ENCODE measurements at regions not wholly inside any gene's neighbourhood (a gene's known extent, or its start where the extent isn't known, plus 50 kb on each side); places are given as distances from the start of the nearest gene placed in this dataset.

- no peak overlapping the region for H3K4me3 ChIP-seq (ENCODE audit: low read depth, low read length)
- no peaks in the 10 kb centered on the region for H3K9me3 ChIP-seq (ENCODE audit: control insufficient read depth, insufficient read depth, low read length)
- TF ChIP-seq, protein P1, sequence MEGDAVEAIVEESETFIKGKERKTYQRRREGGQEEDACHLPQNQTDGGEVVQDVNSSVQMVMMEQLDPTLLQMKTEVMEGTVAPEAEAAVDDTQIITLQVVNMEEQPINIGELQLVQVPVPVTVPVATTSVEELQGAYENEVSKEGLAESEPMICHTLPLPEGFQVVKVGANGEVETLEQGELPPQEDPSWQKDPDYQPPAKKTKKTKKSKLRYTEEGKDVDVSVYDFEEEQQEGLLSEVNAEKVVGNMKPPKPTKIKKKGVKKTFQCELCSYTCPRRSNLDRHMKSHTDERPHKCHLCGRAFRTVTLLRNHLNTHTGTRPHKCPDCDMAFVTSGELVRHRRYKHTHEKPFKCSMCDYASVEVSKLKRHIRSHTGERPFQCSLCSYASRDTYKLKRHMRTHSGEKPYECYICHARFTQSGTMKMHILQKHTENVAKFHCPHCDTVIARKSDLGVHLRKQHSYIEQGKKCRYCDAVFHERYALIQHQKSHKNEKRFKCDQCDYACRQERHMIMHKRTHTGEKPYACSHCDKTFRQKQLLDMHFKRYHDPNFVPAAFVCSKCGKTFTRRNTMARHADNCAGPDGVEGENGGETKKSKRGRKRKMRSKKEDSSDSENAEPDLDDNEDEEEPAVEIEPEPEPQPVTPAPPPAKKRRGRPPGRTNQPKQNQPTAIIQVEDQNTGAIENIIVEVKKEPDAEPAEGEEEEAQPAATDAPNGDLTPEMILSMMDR (IDR thresholded peaks at IDR 0.05; ENCODE audit: low read depth, low read length) = no peak
- H3K27ac ChIP-seq (ENCODE audit: low read depth, low read length) = no peak overlapping the region
- ChIA-PET POLR2A (interaction anchor here (0.6 kb wide), 1 partner anchor 451 kb away, joined by 5 read pairs; no protein-coding TSS in a partner anchor), CTCF (interaction anchor here (0.5 to 2.6 kb wide), 3 partner anchors 9 to 370 kb away, joined by 5 to 22 read pairs (median 9); no protein-coding TSS in a partner anchor)
- DNase-seq (ENCODE audit: low read depth, low spot score) = no peak
- no peaks in the 10 kb centered on the region for H3K27me3 ChIP-seq (ENCODE audit: control insufficient read depth, insufficient read depth, low read length)
Observed at GRCh38 chr2:17301437-17301836, 216.8 kb downstream of the RAD51AP2 start.

GRCh38 chr2:17299891-17300540 lies 218.2 kb downstream of the RAD51AP2 start:
- DNase-seq (ENCODE audit: low read depth, low spot score) = peak; percentile 42
- TF ChIP-seq, protein P1 (IDR thresholded peaks at IDR 0.05; ENCODE audit: low read depth, low read length) = no peak
- H3K27me3 ChIP-seq (ENCODE audit: control insufficient read depth, insufficient read depth, low read length) = no peaks in the 10 kb centered on the region
- no peak overlapping the region for H3K27ac ChIP-seq (ENCODE audit: low read depth, low read length)
- ChIA-PET CTCF (interaction anchor here (0.8 to 2.6 kb wide), 2 partner anchors 10 to 371 kb away, joined by 4 to 22 read pairs; no protein-coding TSS in a partner anchor), POLR2A (no interaction called here)
- H3K4me3 ChIP-seq (ENCODE audit: low read depth, low read length) = no peak overlapping the region
- H3K9me3 ChIP-seq (ENCODE audit: control insufficient read depth, insufficient read depth, low read length) = no peaks in the 10 kb centered on the region

DNA sequence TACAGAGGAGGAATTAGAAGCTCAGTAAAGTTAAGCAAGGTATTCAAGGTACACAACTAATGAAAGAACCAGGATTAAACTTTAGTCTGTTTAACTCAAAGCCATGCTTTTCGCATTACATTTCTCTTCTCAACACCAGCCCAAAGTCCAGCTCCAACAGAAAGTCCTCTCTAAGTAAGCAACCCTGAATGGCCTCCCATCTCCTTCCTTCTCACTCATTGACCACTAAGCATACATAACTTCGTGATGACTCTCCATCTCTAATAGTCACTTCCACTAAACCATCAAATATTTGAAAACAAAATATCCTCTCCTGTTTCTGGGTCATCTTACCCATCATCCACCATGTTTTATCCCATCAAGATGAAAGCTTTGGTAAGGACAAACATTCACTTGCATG lies 219.8 kb downstream of the RAD51AP2 start:
- CTCF ChIA-PET = interaction anchor here (1.5 kb wide), 1 partner anchor 11 kb away, joined by 11 read pairs; no protein-coding TSS in a partner anchor

GRCh38 chr2:17296686-17297085 lies 221.6 kb downstream of the RAD51AP2 start:
- no peaks in the 10 kb centered on the region for H3K27me3 ChIP-seq (ENCODE audit: control insufficient read depth, insufficient read depth, low read length)
- CTCF ChIA-PET = interaction anchor here (2.1 kb wide), 1 partner anchor 14 kb away, joined by 9 read pairs; no protein-coding TSS in a partner anchor
- no peaks in the 10 kb centered on the region for H3K9me3 ChIP-seq (ENCODE audit: control insufficient read depth, insufficient read depth, low read length)
- no peak overlapping the region for H3K4me3 ChIP-seq (ENCODE audit: low read depth, low read length)
- TF ChIP-seq, protein P1 (IDR thresholded peaks at IDR 0.05; ENCODE audit: low read depth, low read length) = no peak
- no peak overlapping the region for H3K27ac ChIP-seq (ENCODE audit: low read depth, low read length)
- POLR2A ChIA-PET = no interaction called here
- no peak for DNase-seq (ENCODE audit: low read depth, low spot score)

More for the DNA sequence above, 219.8 kb downstream of the RAD51AP2 start:
- TF ChIP-seq, protein P1 (IDR thresholded peaks at IDR 0.05; ENCODE audit: low read depth, low read length) = no peak
- DNase-seq (ENCODE audit: low read depth, low spot score) = no peak
- Histone ChIP-seq H3K27ac (ENCODE audit: low read depth, low read length) (no peak overlapping the region), H3K9me3 (ENCODE audit: control insufficient read depth, insufficient read depth, low read length) (no peaks in the 10 kb centered on the region), H3K4me3 (ENCODE audit: low read depth, low read length) (no peak overlapping the region), H3K27me3 (ENCODE audit: control insufficient read depth, insufficient read depth, low read length) (no peaks in the 10 kb centered on the region)
- POLR2A ChIA-PET = no interaction called here

DNA sequence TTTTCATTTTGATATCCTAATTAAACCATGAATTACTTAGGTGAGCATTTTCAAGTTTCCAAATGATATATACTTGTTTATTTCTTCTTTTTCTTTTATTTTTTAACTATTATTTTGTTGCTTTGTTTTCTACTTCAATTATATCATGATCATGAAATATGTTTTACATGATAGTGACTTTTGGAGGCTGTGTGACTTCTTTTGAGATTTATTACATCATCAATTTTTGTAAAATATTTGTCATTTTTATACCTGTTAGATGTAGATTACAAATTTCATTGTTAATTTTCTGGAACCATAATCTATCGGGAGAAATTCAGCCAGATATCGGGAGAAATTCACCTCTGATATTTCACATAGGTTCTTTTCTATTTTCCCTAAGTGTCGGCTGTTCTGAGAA lies 228.6 kb downstream of the RAD51AP2 start:
- Histone ChIP-seq H3K9me3 (ENCODE audit: control insufficient read depth, insufficient read depth, low read length) (no peaks in the 10 kb centered on the region), H3K4me3 (ENCODE audit: low read depth, low read length) (no peak overlapping the region), H3K27ac (ENCODE audit: low read depth, low read length) (no peak overlapping the region), H3K27me3 (ENCODE audit: control insufficient read depth, insufficient read depth, low read length) (no peaks in the 10 kb centered on the region)
- DNase-seq (ENCODE audit: low read depth, low spot score) = no peak
- POLR2A ChIA-PET = no interaction called here
- CTCF ChIA-PET = interaction anchor here (0.7 to 1.4 kb wide), 3 partner anchors 14 to 21 kb away, joined by 3 to 4 read pairs (median 3); no protein-coding TSS in a partner anchor
- TF ChIP-seq, protein P1 (IDR thresholded peaks at IDR 0.05; ENCODE audit: low read depth, low read length) = no peak

Data from AG04450 (cell line).